22Rv1 (cell line): ENCODE measurements at regions not wholly inside any gene's neighbourhood (a gene's known extent, or its start where the extent isn't known, plus 50 kb on each side); places are given as distances from the start of the nearest gene placed in this dataset.
"Not testable (repeated sequence)": the region's sequence is repeated elsewhere in the genome, so short reads cannot be mapped to it uniquely, and the experiment has no call there.

Experiments
- ZFX ChIP-seq: fragments of 450-650 bp; IDR thresholded peaks from 2 replicates; pipeline ENCODE4 v1.6.1; 2017; ENCODE audit warnings: antibody characterized with exemption, borderline replicate concordance
- TF ChIP-seq, protein P1 (sequence below): fragments of 450-650 bp; IDR thresholded peaks from 2 replicates; pipeline ENCODE4 v1.5.1; 2017; ENCODE audit warnings: mild to moderate bottlenecking

DNA sequence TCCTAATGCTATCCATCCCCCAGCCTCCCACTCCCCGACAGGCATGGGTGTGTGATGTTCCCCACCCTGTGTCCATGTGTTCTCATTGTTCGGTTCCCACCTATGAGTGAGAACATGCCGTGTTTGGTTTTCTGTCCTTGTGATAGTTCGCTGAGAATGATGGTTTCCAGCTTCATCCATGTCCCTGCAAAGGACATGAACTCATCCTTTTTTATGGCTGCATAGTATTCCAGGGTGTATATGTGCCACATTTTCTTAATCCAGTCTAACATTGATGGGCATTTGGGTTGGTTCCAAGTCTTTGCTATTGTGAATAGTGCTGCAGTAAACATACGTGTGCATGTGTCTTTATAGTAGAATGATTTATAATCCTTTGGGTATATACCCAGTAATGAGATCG, 328.9 kb downstream of the BCAT1 start:
- TF ChIP-seq, protein P1, sequence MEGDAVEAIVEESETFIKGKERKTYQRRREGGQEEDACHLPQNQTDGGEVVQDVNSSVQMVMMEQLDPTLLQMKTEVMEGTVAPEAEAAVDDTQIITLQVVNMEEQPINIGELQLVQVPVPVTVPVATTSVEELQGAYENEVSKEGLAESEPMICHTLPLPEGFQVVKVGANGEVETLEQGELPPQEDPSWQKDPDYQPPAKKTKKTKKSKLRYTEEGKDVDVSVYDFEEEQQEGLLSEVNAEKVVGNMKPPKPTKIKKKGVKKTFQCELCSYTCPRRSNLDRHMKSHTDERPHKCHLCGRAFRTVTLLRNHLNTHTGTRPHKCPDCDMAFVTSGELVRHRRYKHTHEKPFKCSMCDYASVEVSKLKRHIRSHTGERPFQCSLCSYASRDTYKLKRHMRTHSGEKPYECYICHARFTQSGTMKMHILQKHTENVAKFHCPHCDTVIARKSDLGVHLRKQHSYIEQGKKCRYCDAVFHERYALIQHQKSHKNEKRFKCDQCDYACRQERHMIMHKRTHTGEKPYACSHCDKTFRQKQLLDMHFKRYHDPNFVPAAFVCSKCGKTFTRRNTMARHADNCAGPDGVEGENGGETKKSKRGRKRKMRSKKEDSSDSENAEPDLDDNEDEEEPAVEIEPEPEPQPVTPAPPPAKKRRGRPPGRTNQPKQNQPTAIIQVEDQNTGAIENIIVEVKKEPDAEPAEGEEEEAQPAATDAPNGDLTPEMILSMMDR: not testable (repeated sequence)
- TF ChIP-seq ZFX: not testable (repeated sequence)
